Smooth muscle cell (in vitro differentiated cells): ENCODE measurements at regions not wholly inside any gene's neighbourhood (a gene's known extent, or its start where the extent isn't known, plus 50 kb on each side); places are given as distances from the start of the nearest gene placed in this dataset.
"Not testable (repeated sequence)": the region's sequence is repeated elsewhere in the genome, so short reads cannot be mapped to it uniquely, and the experiment has no call there.

ENCODE experiments used
- DNase-seq: peaks from one replicate; lab custom pipeline; 2025; ENCODE audit not compliant: unreplicated experiment; lab: John Stamatoyannopoulos, UW
- H2AFZ ChIP-seq: fragments of 200-600 bp; sonication (generic); 2 replicates; pipeline ENCODE4 v1.6.0; 2016; ENCODE audit warnings: antibody characterized with exemption, low read depth, mild to moderate bottlenecking
- H3F3A ChIP-seq: fragments of 200-600 bp; sonication (generic); 2 replicates; pipeline ENCODE4 v1.6.0; 2017; ENCODE audit warnings: antibody characterized with exemption, low read depth
- H3K27ac ChIP-seq: fragments of 200-600 bp; sonication (generic); 2 replicates; pipeline ENCODE4 v1.5.1; 2016; ENCODE audit warnings: low read depth, mild to moderate bottlenecking
- H3K27me3 ChIP-seq: fragments of 200-600 bp; sonication (generic); 2 replicates; pipeline ENCODE4 v1.6.1; 2016; ENCODE audit warnings: low read depth, mild to moderate bottlenecking
- H3K36me3 ChIP-seq: fragments of 200-600 bp; sonication (generic); 2 replicates; pipeline ENCODE4 v1.5.1; 2016; ENCODE audit warnings: low read depth
- H3K4me1 ChIP-seq: fragments of 200-600 bp; sonication (generic); 2 replicates; pipeline ENCODE4 v1.5.1; 2016; ENCODE audit warnings: low read depth
- H3K4me2 ChIP-seq: fragments of 200-600 bp; sonication (generic); 2 replicates; pipeline ENCODE4 v1.6.0; 2016; ENCODE audit warnings: mild to moderate bottlenecking
- H3K4me3 ChIP-seq: fragments of 200-600 bp; sonication (generic); 2 replicates; pipeline ENCODE4 v1.5.1; 2016; ENCODE audit warnings: mild to moderate bottlenecking
- H3K79me2 ChIP-seq: fragments of 200-600 bp; sonication (generic); 2 replicates; pipeline ENCODE4 v1.6.0; 2016; ENCODE audit warnings: low read depth, mild to moderate bottlenecking
- H3K9ac ChIP-seq: fragments of 200-600 bp; sonication (generic); 2 replicates; pipeline ENCODE4 v1.6.0; 2016; ENCODE audit warnings: low read depth
- H3K9me3 ChIP-seq: fragments of 200-600 bp; sonication (generic); replicated peaks from 2 replicates; pipeline ENCODE4 v1.5.1; 2016; ENCODE audit warnings: low read depth
- H4K20me1 ChIP-seq: fragments of 200-600 bp; sonication (generic); 2 replicates; pipeline ENCODE4 v1.6.0; 2016; ENCODE audit warnings: low read depth
- CTCF ChIP-seq: fragments of 200-600 bp; sonication (generic); IDR thresholded peaks from 2 replicates; pipeline ENCODE4 v1.5.1; 2017; ENCODE audit warnings: borderline replicate concordance, mild to moderate bottlenecking, antibody characterized with exemption; ENCODE audit not compliant: insufficient read depth, poor library complexity, severe bottlenecking
- WGBS: methylation state at CpG from one replicate; pipeline ENCODE4 v1.1.7; 2016; ENCODE audit warnings: low lambda C conversion rate; 5-methylcytosine and 5-hydroxymethylcytosine counted together

DNA sequence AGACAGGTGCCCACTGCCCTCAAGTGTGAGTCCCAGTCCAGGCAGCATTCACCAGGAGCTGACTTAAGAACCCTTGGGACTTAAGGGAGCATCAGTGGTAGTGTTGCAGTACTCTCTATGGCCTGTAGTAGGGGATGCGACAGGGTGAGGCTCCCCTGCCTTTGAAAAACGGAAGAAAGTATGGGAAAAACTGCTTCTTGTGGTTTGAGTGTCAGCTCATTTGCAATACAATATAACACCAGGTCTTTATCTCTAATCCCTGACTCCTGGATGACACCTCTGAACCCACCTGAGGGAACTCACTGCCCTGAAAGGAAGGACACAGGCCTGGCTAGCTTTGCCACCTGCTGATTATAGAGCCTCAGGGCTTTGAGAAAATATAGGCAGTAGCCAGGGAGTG lies 176.0 kb downstream of the SMARCA1 start:
- no peak overlapping the region for H3K27ac ChIP-seq
- H3K9ac ChIP-seq = no peak overlapping the region
- H2AFZ ChIP-seq = no peak overlapping the region
- TF ChIP-seq CTCF = no peak
- no peaks in the 10 kb centered on the region for H3K79me2 ChIP-seq
- H3K4me2 ChIP-seq = no peak overlapping the region
- H3K4me1 ChIP-seq = no peaks in the 10 kb centered on the region
- no peak overlapping the region for H3K4me3 ChIP-seq
- H4K20me1 ChIP-seq = no peaks in the 10 kb centered on the region
- peaks cover 6% of the 10 kb centered on the region for H3K9me3 ChIP-seq
- WGBS = 50% methylated on average over 2 of the region's 2 CpGs
- H3F3A ChIP-seq = no peaks in the 10 kb centered on the region
- H3K27me3 ChIP-seq = no peaks in the 10 kb centered on the region
- H3K36me3 ChIP-seq = no peaks in the 10 kb centered on the region
- no peak for DNase-seq

GRCh38 chrX:129346574-129346973 lies 176.7 kb downstream of the SMARCA1 start:
- Histone ChIP-seq H3K4me1 (no peaks in the 10 kb centered on the region), H3K9me3 (peaks cover 6% of the 10 kb centered on the region), H3K27me3 (no peaks in the 10 kb centered on the region), H3K4me3 (no peak overlapping the region), H3K27ac (no peak overlapping the region), H4K20me1 (no peaks in the 10 kb centered on the region), H2AFZ (no peak overlapping the region), H3F3A (no peaks in the 10 kb centered on the region), H3K9ac (no peak overlapping the region), H3K36me3 (no peaks in the 10 kb centered on the region), H3K79me2 (no peaks in the 10 kb centered on the region), H3K4me2 (no peak overlapping the region)
- 90% methylated on average over 3 of the region's 3 CpGs for WGBS
- TF ChIP-seq CTCF = no peak
- DNase-seq = no peak

GRCh38 chrX:129337264-129337663 lies 186.0 kb downstream of the SMARCA1 start:
- WGBS = 22% methylated on average over 16 of the region's 16 CpGs
- DNase-seq = not testable (repeated sequence)
- H3K4me3 ChIP-seq = peak overlapping the region; percentile 52

GRCh38 chrX:129323115-129323514 lies 200.2 kb downstream of the SMARCA1 start:
- no peaks in the 10 kb centered on the region for H3K4me1 ChIP-seq
- H3K9ac ChIP-seq = no peak overlapping the region
- 83% methylated on average over 3 of the region's 3 CpGs for WGBS
- no peak for TF ChIP-seq CTCF
- DNase-seq = no peak
- no peaks in the 10 kb centered on the region for H3K79me2 ChIP-seq
- no peak overlapping the region for H3K4me3 ChIP-seq
- H3K36me3 ChIP-seq = no peaks in the 10 kb centered on the region
- H3K4me2 ChIP-seq = no peak overlapping the region
- no peak overlapping the region for H2AFZ ChIP-seq
- no peaks in the 10 kb centered on the region for H3K9me3 ChIP-seq
- H3K27ac ChIP-seq = no peak overlapping the region
- H4K20me1 ChIP-seq = no peaks in the 10 kb centered on the region
- no peaks in the 10 kb centered on the region for H3K27me3 ChIP-seq
- no peaks in the 10 kb centered on the region for H3F3A ChIP-seq

More at GRCh38 chrX:129337264-129337663, 186.0 kb downstream of the SMARCA1 start:
- H4K20me1 ChIP-seq, H3K4me1 ChIP-seq, H3K27me3 ChIP-seq, H3K27ac ChIP-seq, H3F3A ChIP-seq, H3K79me2 ChIP-seq, H3K9ac ChIP-seq, H3K36me3 ChIP-seq, H3K9me3 ChIP-seq: not testable (repeated sequence)
- Histone ChIP-seq H2AFZ (peak overlapping the region; percentile 37), H3K4me2 (peak overlapping the region; percentile 75)
